HG03520 (cell line): ENCODE measurements at regions not wholly inside any gene's neighbourhood (a gene's known extent, or its start where the extent isn't known, plus 50 kb on each side); places are given as distances from the start of the nearest gene placed in this dataset.
"Not testable (repeated sequence)": the region's sequence is repeated elsewhere in the genome, so short reads cannot be mapped to it uniquely, and the experiment has no call there.

Source experiments
- ATAC-seq: cut with Tn5 transposase; IDR thresholded peaks from one replicate; pipeline ENCODE4 v1.9.1; 2021; ENCODE audit warnings: mild to moderate bottlenecking, moderate library complexity; ENCODE audit not compliant: unreplicated experiment

DNA sequence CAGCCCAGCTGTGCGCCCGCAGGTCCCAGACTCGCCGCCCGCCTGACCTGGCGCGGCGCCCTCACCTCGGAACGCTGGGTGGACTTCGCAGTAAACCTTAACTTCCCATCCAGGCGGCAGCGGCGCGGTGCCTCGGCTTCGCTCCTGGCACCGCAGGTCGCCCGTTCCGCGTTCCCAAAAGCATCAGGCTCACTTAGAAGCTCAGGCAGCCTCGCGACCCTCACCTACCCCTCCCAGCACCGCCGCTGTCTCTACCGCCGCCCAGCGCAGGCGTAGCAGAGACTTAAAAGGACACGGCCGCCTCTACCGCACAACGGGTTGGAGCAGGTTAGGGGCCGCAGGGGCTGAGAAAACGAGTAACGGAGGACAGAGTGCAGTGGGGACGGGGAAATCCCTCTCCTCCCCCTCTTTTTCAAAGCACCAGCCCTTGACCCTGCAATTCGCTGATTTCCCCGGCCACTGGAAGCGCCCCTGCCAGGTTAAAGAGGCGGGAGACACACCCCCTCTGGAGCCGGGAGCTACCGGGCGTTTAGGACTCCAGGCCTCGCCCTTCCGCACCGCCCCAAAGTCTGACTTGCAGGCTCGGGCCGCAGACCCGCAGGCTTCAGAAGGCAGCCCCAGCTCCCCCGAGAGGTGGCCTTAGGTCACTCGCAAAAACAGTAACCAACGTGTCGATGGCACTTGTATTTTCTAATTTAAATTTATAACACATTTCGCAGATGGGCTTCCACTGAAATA is 328.5 kb downstream of the FAM72C start:
- ATAC-seq = no peak

DNA sequence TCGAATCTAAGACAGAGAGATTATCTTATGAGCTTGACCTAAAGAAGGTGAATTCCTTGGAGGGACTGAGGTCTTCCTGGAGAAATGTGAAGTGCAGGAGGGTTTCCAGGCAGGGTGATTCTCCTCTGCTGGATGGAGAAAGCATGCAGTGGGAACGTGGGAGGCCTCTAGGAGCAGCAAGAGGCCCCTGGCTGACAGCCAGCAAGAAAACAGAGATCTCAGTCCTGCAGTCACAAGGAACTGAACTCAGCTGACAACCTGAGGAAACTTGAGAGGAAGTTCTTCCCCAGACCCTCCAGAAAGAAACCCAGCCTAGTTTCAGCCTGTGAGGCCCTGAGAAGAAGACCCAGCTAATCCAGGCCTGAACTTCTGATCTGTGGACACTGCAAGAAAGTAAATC is 345.9 kb downstream of the FAM72C start:
- ATAC-seq = no peak

DNA sequence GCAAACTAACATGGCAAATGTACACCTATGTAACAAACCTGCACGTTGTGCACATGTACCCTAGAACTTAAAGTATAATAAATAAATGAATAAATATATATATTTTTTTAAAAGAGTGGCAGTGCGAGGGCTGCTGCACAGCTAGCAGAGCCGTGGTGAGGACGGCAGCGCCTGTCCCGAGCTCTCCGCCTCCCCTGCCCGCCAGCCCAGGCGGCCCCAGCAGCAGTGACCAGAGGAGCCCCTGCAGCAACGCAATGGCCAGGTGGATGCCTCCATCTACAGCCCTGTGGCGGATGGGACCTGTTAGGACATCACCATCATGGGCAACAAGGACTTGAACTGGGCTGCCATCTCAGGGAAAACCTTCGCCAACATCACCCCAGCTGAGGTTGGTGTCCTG is 351.9 kb downstream of the FAM72C start:
- no peak for ATAC-seq

DNA sequence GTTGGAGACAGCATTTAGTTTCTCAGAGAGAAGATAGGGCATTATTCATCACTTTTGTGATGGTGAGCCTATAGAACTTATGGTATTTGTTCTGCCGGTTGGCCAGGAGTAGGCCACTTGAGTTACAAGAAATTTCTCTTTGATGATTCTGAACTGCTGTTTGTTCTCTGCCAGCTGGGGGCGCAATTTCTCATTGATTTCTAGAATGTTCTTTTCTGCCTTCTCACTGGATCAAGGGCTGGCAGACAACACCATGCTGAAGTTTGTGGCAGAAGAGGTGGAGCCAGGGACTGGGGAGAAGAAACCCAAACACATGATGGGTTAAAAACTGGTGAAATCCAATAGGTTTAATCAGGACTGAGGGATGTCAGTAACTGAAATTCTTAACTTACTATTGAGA is 360.6 kb downstream of the FAM72C start:
- ATAC-seq = no peak

DNA sequence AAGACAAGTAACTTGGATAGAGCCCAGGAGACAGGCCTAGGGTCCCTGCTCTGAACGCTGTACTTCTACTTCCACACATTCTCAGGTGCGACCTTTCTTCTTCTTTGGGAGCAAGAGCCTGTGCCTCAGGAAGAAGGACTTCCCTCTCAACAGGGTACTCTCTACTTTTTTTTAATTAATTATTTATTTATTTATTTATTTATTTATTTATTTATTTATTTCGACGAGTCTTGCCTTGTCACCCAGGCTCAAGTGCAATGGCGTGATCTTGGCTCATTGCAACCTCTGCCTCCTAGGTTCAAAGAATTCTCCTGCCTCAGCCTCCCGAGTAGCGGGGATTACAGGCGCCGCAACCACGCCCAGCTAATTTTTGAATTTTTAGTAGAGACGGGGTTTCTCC is 361.6 kb downstream of the FAM72C start:
- ATAC-seq = no peak

DNA sequence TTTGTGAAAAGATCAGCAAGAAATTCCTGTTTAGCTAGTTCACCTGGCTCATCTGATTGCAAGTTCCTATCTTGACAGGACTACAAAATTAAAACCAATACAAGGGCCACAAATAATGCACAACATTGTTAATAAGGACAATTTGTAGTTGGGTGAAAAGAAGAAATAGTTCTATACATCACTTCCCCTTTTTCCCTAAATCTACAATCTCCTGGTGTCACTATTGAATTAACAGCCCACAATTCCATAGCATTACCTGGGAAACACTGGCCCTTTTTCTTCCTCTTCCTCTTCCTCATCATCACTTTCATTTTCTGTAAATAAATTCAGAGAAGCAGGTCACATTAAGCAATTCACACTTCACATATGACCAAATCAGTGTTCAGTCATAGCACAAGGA is 366.9 kb downstream of the FAM72C start:
- no peak for ATAC-seq

DNA sequence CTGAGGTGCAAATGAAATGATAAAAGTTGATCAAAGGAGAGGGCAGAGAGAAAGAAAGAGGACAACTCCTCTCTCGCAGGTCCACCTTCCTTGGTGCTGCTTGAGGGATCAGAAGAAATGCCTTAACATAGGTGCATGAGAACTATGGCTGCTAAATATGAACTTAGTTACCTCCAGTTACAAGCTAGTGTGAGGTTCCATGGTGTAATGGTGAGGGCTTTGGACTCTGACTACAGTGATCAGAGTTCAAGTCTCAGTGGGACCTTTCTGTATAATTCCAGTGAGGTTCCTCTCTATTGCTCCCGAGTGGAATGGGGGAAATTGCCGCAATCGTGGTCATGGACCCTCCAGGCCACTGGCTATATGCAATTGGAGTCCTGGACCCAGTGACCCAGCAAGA is 387.3 kb downstream of the FAM72C start:
- no peak for ATAC-seq

DNA sequence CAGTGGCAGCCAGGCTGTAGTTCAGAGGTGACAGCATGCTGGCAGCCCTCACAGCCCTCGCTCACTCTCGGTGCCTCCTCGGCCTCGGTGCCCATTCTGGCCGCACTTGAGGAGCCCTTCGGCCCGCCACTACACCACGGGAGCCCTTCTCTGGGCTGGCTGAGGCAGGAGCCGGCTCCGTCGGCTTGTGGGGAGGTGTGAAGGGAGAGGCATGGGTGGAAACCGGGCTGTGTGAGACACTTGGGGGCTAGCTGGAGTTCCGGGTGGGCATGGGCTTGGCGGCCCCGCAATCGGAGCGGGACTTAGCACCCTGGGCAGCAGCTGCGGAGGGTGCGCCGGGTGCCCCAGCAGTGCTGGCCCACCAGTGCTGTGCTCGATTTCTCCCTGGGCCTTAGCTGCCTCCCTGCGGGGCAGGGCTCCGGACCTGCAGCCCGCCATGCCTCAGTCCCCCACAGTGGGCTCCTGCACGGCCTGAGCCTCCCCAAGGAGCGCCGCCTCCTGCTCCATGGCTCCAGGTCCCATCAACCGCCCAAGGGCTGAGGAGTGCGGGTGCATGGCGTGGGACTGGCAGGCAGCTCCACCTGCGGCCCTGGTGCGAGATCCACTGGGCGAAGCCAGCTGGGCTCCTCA is 396.8 kb downstream of the FAM72C start:
- no peak for ATAC-seq

DNA sequence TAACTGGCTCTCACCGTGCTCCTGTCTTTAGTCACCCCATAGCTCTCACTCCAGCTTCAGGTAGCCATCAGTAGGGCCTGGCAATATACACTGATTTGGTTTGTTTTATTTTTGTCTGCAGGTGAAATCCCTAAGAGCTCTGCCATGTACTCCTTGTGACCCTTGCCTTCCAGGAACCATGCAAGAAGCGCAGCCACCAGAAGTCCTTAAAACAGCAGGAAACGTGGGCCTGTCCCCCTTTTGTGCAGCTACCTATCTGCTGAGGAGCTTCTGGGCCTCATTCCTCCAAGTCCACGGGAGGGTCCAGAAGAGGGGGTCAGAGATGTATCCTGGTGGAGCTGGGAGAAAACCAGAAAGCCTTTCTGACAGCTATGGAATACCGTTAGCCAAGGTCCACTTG is 399.1 kb downstream of the FAM72C start:
- not testable (repeated sequence) for ATAC-seq

DNA sequence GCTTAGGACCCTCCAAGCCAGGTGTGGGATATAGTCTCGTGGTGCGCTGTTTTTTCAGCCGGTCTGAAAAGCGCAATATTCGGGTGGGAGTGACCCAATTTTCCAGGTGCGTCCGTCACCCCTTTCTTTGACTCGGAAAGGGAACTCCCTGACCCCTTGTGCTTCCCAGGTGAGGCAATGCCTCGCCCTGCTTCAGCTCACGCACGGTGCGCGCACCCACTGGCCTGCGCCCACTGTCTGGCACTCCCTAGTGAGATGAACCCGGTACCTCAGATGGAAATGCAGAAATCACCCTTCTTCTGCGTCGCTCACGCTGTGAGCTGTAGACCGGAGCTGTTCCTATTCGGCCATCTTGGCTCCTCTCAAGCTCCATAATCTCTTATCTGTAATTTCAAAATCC is 408.0 kb downstream of the FAM72C start:
- not testable (repeated sequence) for ATAC-seq

DNA sequence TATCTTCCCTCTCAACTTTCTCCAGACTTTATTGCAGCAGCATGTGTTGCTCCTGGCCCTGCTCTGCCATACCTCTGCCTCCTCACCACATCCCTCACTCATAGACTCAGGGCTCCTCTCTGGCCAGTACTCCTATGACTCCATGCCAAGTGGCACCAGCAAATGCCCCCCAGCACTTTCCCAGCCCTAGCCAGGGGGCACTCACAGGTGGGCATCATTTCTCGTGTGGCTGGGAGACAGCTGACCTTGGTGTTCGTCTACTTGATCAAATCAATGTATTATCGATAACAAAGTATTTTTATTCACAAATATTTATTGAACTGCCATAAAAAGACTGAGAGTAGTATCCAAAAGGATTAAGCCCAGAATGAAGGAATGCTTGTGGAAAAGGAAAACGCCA is 418.2 kb downstream of the FAM72C start:
- no peak for ATAC-seq

DNA sequence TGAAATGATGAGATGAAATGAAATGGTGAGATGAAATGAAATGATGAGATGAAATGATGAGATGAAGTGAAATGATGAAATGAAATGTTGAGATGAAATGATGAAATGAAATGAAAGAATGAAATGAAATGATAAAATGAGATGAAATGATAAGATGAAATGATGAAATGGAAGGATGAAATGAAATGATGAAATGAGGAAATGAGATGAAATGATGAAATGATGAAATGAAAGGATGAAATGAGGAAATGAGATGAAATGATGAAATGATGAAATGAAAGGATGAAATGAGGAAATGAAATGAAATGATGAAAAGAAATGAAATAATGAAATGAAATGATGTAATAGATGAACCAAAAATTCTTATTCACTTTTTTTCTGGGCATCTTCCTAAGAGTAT is 467.1 kb downstream of the FAM72C start:
- not testable (repeated sequence) for ATAC-seq

DNA sequence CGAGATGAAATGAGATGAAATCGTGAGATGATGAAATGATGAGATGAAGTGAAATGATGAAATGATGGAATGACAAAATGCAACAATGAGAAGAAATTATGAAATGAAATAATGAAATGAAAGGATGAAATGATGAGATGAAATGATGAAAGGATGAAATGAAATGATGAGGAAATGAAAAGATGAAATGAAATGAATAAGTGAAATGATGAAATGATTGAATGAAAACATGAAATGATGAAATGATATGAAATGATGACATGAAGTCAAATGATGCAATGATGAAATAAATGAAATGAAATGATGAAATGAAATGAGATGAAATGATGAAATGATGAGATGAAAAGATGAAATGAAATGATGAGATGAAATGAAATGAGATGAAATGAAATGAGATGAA is 467.7 kb downstream of the FAM72C start:
- not testable (repeated sequence) for ATAC-seq

DNA sequence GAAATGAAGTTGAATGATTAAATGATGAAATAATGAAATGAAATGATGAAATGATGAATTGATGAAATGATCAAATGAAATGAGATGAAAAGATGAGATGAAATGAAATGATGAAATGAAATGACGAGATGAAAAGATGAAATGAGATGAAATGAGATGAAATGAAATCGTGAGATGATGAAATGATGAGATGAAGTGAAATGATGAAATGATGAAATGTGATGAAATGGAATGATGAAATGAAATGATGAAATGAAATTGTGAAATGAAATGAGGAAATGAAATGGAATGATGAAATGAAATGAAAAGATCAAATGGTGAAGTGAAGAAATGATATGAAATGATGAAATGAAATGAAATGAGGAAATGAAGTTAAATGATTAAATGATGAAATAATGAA is 468.7 kb downstream of the FAM72C start:
- not testable (repeated sequence) for ATAC-seq

DNA sequence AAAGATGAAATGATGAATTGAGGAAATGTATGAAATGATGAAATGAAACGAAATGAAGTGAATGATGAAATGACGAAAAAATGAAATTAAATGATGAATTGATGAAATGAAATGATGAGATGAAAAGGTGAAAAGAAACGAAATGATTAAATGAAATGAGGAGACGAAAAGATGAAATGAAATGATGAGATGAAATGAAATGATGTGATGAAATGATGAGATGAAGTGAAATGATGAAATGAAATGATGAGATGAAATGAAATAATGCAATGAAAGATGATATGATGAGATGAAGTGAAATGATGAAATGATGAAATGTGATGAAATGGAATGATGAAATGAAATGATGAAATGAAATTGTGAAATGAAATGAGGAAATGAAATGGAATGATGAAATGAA is 469.7 kb downstream of the FAM72C start:
- not testable (repeated sequence) for ATAC-seq

DNA sequence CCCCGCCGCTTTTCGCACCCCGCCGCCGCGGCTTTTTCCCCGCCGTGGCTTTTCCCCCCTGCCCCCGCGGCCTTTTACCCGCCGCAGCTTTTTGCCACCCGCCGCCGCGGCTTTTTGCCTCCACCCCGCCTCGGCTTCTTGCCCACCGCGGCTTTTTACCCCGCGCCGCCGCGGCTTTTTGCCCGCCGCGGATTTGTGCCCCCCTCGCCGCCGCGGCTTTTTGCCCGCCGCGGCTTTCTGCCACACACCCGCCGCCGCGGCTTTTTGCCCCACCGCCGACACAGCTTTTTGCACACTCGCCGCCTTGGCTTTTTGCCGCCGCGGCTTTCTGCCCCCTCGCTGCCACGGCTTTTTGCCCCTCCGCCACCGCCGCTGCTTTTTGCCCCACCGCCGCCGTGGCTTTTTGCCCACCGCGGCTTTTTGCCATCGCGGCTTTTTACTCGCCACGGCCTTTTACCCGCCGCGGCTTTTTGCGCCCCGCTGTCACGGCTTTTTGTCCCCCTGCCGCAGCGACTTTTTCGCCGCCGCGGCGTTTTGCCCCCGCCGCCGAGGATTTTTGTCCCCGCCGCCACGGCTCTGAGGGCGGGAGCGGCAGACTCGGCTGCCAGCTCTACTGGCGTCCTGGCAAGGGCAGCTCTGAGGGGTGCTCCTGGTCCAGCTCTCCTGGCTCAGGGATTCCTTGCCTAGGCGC is 473.6 kb downstream of the FAM72C start:
- not testable (repeated sequence) for ATAC-seq

DNA sequence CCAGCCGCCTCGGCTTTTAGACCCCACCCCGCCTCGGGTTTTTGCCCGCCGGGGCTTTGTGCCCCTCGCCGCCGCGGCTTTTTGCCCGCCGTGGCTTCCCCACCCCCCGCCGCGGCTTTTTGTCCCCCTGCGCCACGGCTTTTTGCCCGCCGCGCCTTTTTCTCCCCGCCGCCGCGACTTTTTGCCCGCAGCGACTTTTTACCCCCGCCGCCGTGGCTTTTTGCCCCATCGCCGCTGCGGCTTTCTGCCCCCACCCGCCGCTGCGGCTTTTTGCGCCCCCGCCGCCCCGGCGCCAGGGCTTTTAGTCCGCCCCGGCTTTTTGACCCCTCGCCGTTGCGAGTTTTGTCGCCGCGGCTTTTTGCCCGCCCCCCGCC is 474.4 kb downstream of the FAM72C start:
- no peak for ATAC-seq

DNA sequence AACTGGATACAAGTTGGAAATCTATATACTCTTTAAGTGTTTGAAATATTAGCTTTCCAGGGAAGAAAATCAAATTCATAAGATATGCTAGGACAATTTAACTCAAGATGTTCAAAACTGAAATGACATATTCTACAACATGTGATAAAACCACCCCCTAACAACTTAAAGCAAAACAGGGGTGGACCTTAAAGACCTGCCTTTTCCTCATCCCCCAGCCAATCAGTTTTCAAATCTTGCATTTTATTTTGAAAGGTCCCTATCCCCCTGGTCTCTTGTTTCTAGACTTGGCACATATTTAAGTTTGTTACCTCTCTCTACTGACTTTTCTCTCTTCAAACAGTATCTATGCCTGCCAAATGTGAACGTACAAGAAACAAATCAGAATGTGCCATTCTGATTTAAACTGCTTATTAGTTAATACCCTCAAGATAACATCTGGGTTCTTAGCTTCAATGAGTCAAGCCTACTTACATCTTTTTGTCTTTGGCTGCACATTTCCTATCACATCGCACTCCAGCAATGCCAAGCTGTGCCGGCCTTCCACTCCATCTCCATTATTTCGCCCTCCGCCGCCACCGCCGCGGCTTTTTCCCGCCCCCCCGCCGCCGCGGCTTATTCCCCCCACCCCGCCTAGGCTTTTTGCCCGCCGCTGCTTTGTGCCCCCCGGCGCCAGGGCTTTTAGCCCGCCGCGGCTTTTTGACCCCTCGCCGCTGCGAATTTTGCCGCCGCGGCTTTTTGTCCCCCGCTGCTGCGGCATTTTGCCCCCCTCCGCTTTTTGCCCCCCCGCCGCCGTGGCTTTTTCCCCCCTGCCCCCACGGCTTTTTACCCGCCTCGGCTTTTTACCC is 475.0 kb downstream of the FAM72C start:
- ATAC-seq = not testable (repeated sequence)
